ENCODE measurements at regions not wholly inside any gene's neighbourhood (a gene's known extent, or its start where the extent isn't known, plus 50 kb on each side); places are given as distances from the start of the nearest gene placed in this dataset.

- TF ChIP-seq, protein P1, sequence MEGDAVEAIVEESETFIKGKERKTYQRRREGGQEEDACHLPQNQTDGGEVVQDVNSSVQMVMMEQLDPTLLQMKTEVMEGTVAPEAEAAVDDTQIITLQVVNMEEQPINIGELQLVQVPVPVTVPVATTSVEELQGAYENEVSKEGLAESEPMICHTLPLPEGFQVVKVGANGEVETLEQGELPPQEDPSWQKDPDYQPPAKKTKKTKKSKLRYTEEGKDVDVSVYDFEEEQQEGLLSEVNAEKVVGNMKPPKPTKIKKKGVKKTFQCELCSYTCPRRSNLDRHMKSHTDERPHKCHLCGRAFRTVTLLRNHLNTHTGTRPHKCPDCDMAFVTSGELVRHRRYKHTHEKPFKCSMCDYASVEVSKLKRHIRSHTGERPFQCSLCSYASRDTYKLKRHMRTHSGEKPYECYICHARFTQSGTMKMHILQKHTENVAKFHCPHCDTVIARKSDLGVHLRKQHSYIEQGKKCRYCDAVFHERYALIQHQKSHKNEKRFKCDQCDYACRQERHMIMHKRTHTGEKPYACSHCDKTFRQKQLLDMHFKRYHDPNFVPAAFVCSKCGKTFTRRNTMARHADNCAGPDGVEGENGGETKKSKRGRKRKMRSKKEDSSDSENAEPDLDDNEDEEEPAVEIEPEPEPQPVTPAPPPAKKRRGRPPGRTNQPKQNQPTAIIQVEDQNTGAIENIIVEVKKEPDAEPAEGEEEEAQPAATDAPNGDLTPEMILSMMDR (conservative IDR thresholded peaks at IDR 0.05) = no peak
- TF ChIP-seq ZFX (IDR thresholded peaks at IDR 0.05) = no peak
These were observed 240.3 kb downstream of the SPRY2 start for GRCh38 chr13:80100636-80101035.
